GM12878 (cell line): ENCODE measurements at regions not wholly inside any gene's neighbourhood (a gene's known extent, or its start where the extent isn't known, plus 50 kb on each side); places are given as distances from the start of the nearest gene placed in this dataset.
"Not testable (repeated sequence)": the region's sequence is repeated elsewhere in the genome, so short reads cannot be mapped to it uniquely, and the experiment has no call there.

ENCODE experiments used
- ATAC-seq: fragments of 200-7000 bp; cut with Tn5 transposase; 3 replicates; pipeline ENCODE4 v1.9.1; 2020; ENCODE audit warnings: mild to moderate bottlenecking, moderate library complexity
- BruUV-seq: library from RNA; stranded (reverse); fragments of 400-500 nt; replicated peaks from 2 replicates; lab custom pipeline; 2021; lab: Mats Ljungman, UMichigan
- CTCF ChIA-PET: fragments of 300-600 bp; sonication (Branson Sonifier 250); formaldehyde crosslinking; extraction: SDS; loops from one replicate; lab custom pipeline; 2021; ENCODE audit warnings: inconsistent platforms; lab: Yijun Ruan, JAX
- POLR2A ChIA-PET: fragments of 350-600 bp; formaldehyde crosslinking; extraction: SDS; loops from one replicate; lab custom pipeline; 2021; ENCODE audit warnings: inconsistent platforms; lab: Charles Lee
- RAD21 ChIA-PET: fragments of 300-600 bp; sonication (Branson Sonifier 250); formaldehyde crosslinking; loops from one replicate; lab custom pipeline; 2023; ENCODE audit warnings: antibody characterized with exemption; ENCODE audit not compliant: unreplicated experiment; lab: Charles Lee
- SMC1A ChIA-PET: fragments of 300-600 bp; sonication (Branson Sonifier 250); formaldehyde crosslinking; loops from one replicate; lab custom pipeline; 2023; ENCODE audit not compliant: unreplicated experiment, uncharacterized antibody; lab: Charles Lee
- DNase-seq: peaks from one replicate; pipeline ENCODE4 v3.0.0-alpha.2; 2011; ENCODE audit warnings: low read depth, low spot score
- FAIRE-seq: peaks from 3 replicates; lab custom pipeline; 2011; peaks lifted over from hg19 to GRCh38; lab: Jason Lieb, UNC
- H2AFZ ChIP-seq: 2 replicates; pipeline ENCODE4 v1.6.0; 2011; ENCODE audit warnings: low read depth, low read length, control low read depth; ENCODE audit not compliant: control insufficient read depth
- H3K27ac ChIP-seq: 2 replicates; pipeline ENCODE4 v1.5.1; 2011; ENCODE audit warnings: control low read depth; ENCODE audit not compliant: control insufficient read depth, insufficient read depth
- H3K27me3 ChIP-seq, 2 experiments: replicated peaks in 1 of 2; 2 replicates each; pipeline versions ENCODE4 v1.6.0 to v1.6.1; 2011; ENCODE audit warnings: low read length in 1 of 2; ENCODE audit not compliant: control insufficient read depth in 2 of 2, insufficient read depth in 2 of 2
- H3K36me3 ChIP-seq, 2 experiments: 2 replicates each; pipeline ENCODE4 v1.5.1; 2011; ENCODE audit warnings: low read length in 1 of 2; ENCODE audit not compliant: control insufficient read depth in 2 of 2, insufficient read depth in 2 of 2
- H3K4me1 ChIP-seq: 2 replicates; pipeline ENCODE4 v1.6.1; 2011; ENCODE audit warnings: mild to moderate bottlenecking, low read length, moderate library complexity, mixed read lengths; ENCODE audit not compliant: control insufficient read depth, insufficient read depth
- H3K4me2 ChIP-seq: 2 replicates; pipeline ENCODE4 v1.6.0; 2011; ENCODE audit warnings: control low read depth; ENCODE audit not compliant: control insufficient read depth, insufficient read depth
- H3K4me3 ChIP-seq: fragments of 200-600 bp; sonication (generic); 2 replicates; pipeline ENCODE4 v1.5.1; 2016
- H3K79me2 ChIP-seq: 2 replicates; pipeline ENCODE4 v1.6.0; 2011; ENCODE audit warnings: low read length; ENCODE audit not compliant: control insufficient read depth, insufficient read depth
- H3K9ac ChIP-seq: 2 replicates; pipeline ENCODE4 v1.8.0; 2011; ENCODE audit warnings: low read length, control low read depth, mixed read lengths; ENCODE audit not compliant: control insufficient read depth, insufficient read depth
- H3K9me3 ChIP-seq: replicated peaks from 3 replicates; pipeline ENCODE4 v1.5.1; 2011; ENCODE audit warnings: mild to moderate bottlenecking, low read length; ENCODE audit not compliant: control insufficient read depth, insufficient read depth
- H4K20me1 ChIP-seq: 2 replicates; pipeline ENCODE4 v1.6.0; 2011; ENCODE audit not compliant: control insufficient read depth, insufficient read depth
- WGBS: methylation state at CpG from one replicate; pipeline ENCODE4 v1.1.6; 2016; ENCODE audit warnings: low lambda C conversion rate; ENCODE audit not compliant: insufficient replicate concordance, insufficient coverage; ENCODE audit errors: missing lambda C conversion rate; 5-methylcytosine and 5-hydroxymethylcytosine counted together
- in situ Hi-C: fragments of 300-500 bp; cut with MboI; formaldehyde crosslinking; loops from 9 replicates; pipeline ENCODE4 v1.14.3; 2018; ENCODE audit warnings: mixed read lengths
- intact Hi-C: fragments of 100-400 bp; cut with micrococcal nuclease; formaldehyde crosslinking; loops from one replicate; pipeline ENCODE4 v1.14.2; 2022; ENCODE audit not compliant: unreplicated experiment

DNA sequence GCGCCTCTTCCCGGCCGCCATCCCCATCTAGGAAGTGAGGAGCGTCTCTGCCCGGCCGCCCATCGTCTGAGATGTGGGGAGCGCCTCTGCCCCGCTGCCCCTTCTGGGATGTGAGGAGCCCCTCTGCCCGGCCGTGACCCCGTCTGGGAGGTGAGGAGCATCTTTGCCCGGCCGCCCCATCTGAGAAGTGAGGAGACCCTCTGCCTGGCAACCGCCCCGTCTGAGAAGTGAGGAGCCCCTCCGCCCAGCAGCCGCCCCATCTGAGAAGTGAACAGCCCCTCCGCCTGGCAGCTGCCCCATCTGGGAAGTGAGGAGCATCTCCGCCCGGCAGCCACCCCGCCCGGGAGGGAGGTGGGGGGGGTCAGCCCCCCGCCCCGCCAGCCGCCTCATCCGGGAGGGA, 1048.7 kb downstream of the KCNJ18 start:
- H3K4me1 ChIP-seq, H3K9ac ChIP-seq, BruUV-seq, ATAC-seq, RAD21 ChIA-PET, SMC1A ChIA-PET, H4K20me1 ChIP-seq, H3K27me3 ChIP-seq, FAIRE-seq, H3K9me3 ChIP-seq, H3K27ac ChIP-seq, in situ Hi-C loops, intact Hi-C loops, H3K36me3 ChIP-seq, H3K79me2 ChIP-seq, POLR2A ChIA-PET, H3K4me3 ChIP-seq, H2AFZ ChIP-seq, H3K4me2 ChIP-seq, DNase-seq, CTCF ChIA-PET: not testable (repeated sequence)
- WGBS = 74% methylated on average over 9 of the region's 27 CpGs
